ENCODE measurements at regions not wholly inside any gene's neighbourhood (a gene's known extent, or its start where the extent isn't known, plus 50 kb on each side); places are given as distances from the start of the nearest gene placed in this dataset.
"Not testable (repeated sequence)": the region's sequence is repeated elsewhere in the genome, so short reads cannot be mapped to it uniquely, and the experiment has no call there.

- H3K79me1 ChIP-seq (ENCODE audit: low read depth in 1 of 2, low read length in 2 of 2); H3K27ac ChIP-seq (ENCODE audit: insufficient read depth, low read length); H3K14ac ChIP-seq (replicated peaks; ENCODE audit: low read depth, low read length); CTCF ChIA-PET; H4K91ac ChIP-seq (ENCODE audit: insufficient read depth, low read depth, low read length); H2BK120ac ChIP-seq (ENCODE audit: low read depth, low read length); H2BK5ac ChIP-seq (ENCODE audit: low read depth, low read length, poor library complexity, severe bottlenecking); H2AK9ac ChIP-seq (replicated peaks; ENCODE audit: low read depth, low read length, poor library complexity); H3K27me3 ChIP-seq (ENCODE audit: control insufficient read depth, insufficient read depth, low read length); dilution Hi-C loops (cut with HindIII; ENCODE audit: low sequenced_read_pairs, unreplicated experiment); H3K4ac ChIP-seq (ENCODE audit: low read depth, low read length); H3K23ac ChIP-seq (ENCODE audit: low read depth, low read length); H4K5ac ChIP-seq (ENCODE audit: low read depth, low read length); H2AK5ac ChIP-seq (ENCODE audit: low read depth, low read length); H3K4me1 ChIP-seq (ENCODE audit: control insufficient read depth, insufficient read depth, low read length); H3K9ac ChIP-seq (ENCODE audit: low read depth, low read length); H3K9me1 ChIP-seq (ENCODE audit: insufficient read depth, low read length); in situ Hi-C loops (cut with MboI; ENCODE audit: low sequenced_read_pairs); BruUV-seq (replicated peaks); H3K18ac ChIP-seq (ENCODE audit: low read depth, low read length); ATAC-seq (ENCODE audit: low read depth); H3K56ac ChIP-seq (ENCODE audit: extremely low read depth, insufficient read depth, low read length); H2BK20ac ChIP-seq (ENCODE audit: low read depth, low read length); H2BK15ac ChIP-seq (ENCODE audit: low read depth, low read length); intact Hi-C loops (cut with micrococcal nuclease); H3K4me2 ChIP-seq (ENCODE audit: low read depth, low read length); H4K20me1 ChIP-seq (ENCODE audit: insufficient read depth, low read length); H2AFZ ChIP-seq (replicated peaks; ENCODE audit: low read length, poor library complexity); DNase-seq; H3K36me3 ChIP-seq (ENCODE audit: control insufficient read depth, insufficient read depth, low read length); H4K8ac ChIP-seq (ENCODE audit: low read depth in 2 of 2, low read length in 2 of 2); H3K4me3 ChIP-seq (ENCODE audit: insufficient read depth, low read depth, low read length); POLR2A ChIA-PET (ENCODE audit: unreplicated experiment): not testable (repeated sequence)
- peaks cover 14% of the 10 kb centered on the region; the same call in 1 of the 2 replicates for H3K9me3 ChIP-seq (ENCODE audit: control insufficient read depth, insufficient read depth, low read length)
- 70% methylated on average over 2 of the region's 28 CpGs; no CpG with 5 or more reads in 1 of the 2 experiments for WGBS, 2 experiments (ENCODE audit: extremely low coverage in 2 of 2, insufficient read length in 1 of 2)
Observed at GRCh38 chr12:131328861-131329845, 375.4 kb downstream of the ADGRD1 start.

Data from IMR-90 (cell line).